ENCODE measurements at regions not wholly inside any gene's neighbourhood (a gene's known extent, or its start where the extent isn't known, plus 50 kb on each side); places are given as distances from the start of the nearest gene placed in this dataset.

DNA sequence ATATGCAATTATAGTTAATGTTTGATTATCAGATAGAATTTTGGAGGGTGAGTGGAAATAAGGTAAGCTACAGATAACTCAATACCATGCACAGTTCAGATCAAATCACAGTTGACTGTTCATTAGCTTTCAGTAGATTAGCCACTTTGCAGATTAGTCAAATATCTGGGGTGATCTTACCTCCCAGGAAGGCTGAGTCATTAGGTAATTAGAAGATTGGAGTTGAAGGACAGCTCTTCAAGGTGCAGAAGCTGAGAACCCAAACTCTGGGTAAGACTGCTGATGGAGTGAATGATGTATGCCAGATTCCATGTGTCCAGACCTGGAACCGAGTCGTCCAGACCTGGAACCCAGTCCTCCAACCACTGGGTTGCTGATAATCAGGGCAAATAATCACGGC, 262.8 kb upstream of the UBE2E3 start:
- intact Hi-C loops (cut with micrococcal nuclease), result no loop called here

DNA sequence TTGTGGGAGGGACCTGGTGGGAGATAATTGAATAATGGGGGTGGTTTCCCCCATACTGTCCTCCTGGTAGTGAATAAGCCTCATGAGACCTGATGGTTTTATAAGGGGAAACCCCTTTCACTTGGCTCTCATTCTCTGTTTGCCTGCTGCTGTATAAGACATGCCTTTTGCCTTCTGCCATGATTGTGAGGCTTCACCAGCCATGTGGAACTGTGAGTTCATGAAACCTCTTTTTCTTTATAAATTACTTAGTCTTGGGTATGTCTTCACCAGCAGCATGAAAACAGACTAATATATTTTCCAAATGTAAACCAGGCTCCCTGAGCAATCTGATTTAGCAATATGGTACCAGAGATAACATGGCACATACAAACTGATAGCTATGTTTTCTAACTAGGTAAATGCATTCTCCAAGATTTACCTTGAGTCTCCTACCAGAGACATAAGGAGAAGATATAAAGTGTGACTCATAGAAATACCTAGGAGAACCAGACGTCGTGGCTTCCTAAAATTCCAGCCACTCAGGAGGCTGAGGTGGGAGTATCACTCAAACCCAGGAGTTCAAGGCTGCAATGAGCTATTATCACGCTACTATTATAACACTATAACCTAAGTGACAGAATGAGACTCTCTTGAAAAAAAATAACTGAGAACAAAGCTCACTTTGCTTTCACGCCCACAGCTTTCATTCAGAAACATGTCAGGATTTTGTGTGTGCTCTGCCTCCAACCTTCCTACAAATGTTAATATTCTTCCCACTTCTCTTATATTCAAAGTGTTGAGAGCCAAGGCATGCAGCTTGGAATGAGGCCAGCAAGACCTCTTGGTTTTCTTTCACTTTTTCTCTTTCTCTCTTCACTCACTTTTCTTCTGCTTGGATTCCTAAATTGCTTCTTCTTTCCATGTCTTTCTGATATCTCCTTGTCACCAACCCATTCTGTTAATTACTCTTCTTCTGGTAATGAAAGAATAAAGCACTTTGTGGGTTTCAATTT, 263.9 kb upstream of the UBE2E3 start:
- Mint-ChIP-seq H3K27me3 (peaks cover 3 to 31% (median 19%) of the 10 kb centered on the region in 5 donors), H3K4me1 (no peaks in the 10 kb centered on the region), H3K9me3 (peaks cover 0 to 17% (median 2%) of the 10 kb centered on the region in 11 donors), H3K27ac (no peak overlapping the region), H3K36me3 (peaks cover 0 to 16% (median 0%) of the 10 kb centered on the region in 5 donors), H3K4me3 (no peak overlapping the region)
- DNase-seq (no peak), ATAC-seq (no peak)
- intact Hi-C loops (cut with micrococcal nuclease), result no loop called here
- H3K9me3 ChIP-seq (ENCODE audit: control insufficient read depth in 2 of 3, low read length in 3 of 3), result no peaks in the 10 kb centered on the region
- no peaks in the 10 kb centered on the region for H3K4me1 ChIP-seq (ENCODE audit: control insufficient read depth in 2 of 2, insufficient read depth in 2 of 2, low read length in 2 of 2)
- CTCF ChIA-PET, result no interaction called here
- no peak overlapping the region for H3K4me3 ChIP-seq (ENCODE audit: low read length)
- POLR2A ChIA-PET, result no interaction called here
- no peaks in the 10 kb centered on the region for H3K27me3 ChIP-seq (ENCODE audit: control insufficient read depth in 2 of 2, insufficient read depth in 2 of 2, low read length in 2 of 2)
- no peaks in the 10 kb centered on the region for H3K36me3 ChIP-seq (ENCODE audit: control insufficient read depth in 2 of 3, insufficient read depth in 3 of 3, low read length in 3 of 3)
- H3K27ac ChIP-seq (ENCODE audit: low read depth, low read length), result no peak overlapping the region

More for the DNA sequence above, 262.8 kb upstream of the UBE2E3 start:
- POLR2A ChIA-PET, result interaction anchor here (0.6 kb wide), 1 partner anchor 132 kb away, joined by 5 read pairs; no protein-coding TSS in a partner anchor
- CTCF ChIA-PET, result no interaction called here
- H3K9me3 ChIP-seq (ENCODE audit: control insufficient read depth in 2 of 3, low read length in 3 of 3), result no peaks in the 10 kb centered on the region
- DNase-seq (no peak), ATAC-seq (no peak)
- peaks cover 0 to 11% (median 0%) of the 10 kb centered on the region in 5 donors for H3K36me3 Mint-ChIP-seq
- no peaks in the 10 kb centered on the region for H3K4me1 ChIP-seq (ENCODE audit: control insufficient read depth in 2 of 2, insufficient read depth in 2 of 2, low read length in 2 of 2)
- H3K27me3 Mint-ChIP-seq, result peaks cover 3 to 24% (median 17%) of the 10 kb centered on the region in 5 donors
- no peak overlapping the region for H3K4me3 ChIP-seq (ENCODE audit: low read length)
- no peaks in the 10 kb centered on the region for H3K4me1 Mint-ChIP-seq
- H3K27ac Mint-ChIP-seq, result no peak overlapping the region
- H3K9me3 Mint-ChIP-seq, result peaks cover 0 to 11% (median 2%) of the 10 kb centered on the region in 11 donors
- H3K4me3 Mint-ChIP-seq, result no peak overlapping the region
- H3K27me3 ChIP-seq (ENCODE audit: control insufficient read depth in 2 of 2, insufficient read depth in 2 of 2, low read length in 2 of 2), result no peaks in the 10 kb centered on the region
- H3K36me3 ChIP-seq (ENCODE audit: control insufficient read depth in 2 of 3, insufficient read depth in 3 of 3, low read length in 3 of 3), result no peaks in the 10 kb centered on the region
- H3K27ac ChIP-seq (ENCODE audit: low read depth, low read length), result no peak overlapping the region

DNA sequence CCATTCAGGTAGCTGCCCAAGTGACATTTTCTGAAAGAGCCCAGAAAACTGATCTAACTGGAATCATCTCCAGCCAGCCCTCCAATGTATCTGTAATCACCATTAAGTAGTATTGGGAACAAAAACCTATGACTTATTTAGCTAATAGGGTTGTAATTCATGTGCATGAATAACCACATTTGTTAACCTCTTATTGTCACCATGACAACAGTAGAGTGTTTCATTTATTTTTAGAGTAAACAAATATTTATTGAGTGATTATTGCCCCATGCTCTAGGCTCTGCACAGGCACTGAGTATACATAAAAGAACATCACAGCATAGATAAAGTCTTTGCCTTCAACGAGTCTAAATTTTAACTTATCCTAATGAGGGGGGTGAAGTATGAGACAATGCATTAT, 265.4 kb upstream of the UBE2E3 start:
- intact Hi-C loops (cut with micrococcal nuclease), result no loop called here
- CTCF ChIA-PET, result no interaction called here
- no peak for ATAC-seq
- H3K27ac Mint-ChIP-seq, result no peak overlapping the region
- H3K27me3 Mint-ChIP-seq, result peaks cover 3 to 31% (median 19%) of the 10 kb centered on the region in 5 donors
- no peak overlapping the region for H3K4me3 ChIP-seq (ENCODE audit: low read length)
- no peaks in the 10 kb centered on the region for H3K4me1 ChIP-seq (ENCODE audit: control insufficient read depth in 2 of 2, insufficient read depth in 2 of 2, low read length in 2 of 2)
- no peak overlapping the region for H3K27ac ChIP-seq (ENCODE audit: low read depth, low read length)
- POLR2A ChIA-PET, result no interaction called here
- no peaks in the 10 kb centered on the region for H3K4me1 Mint-ChIP-seq
- H3K4me3 Mint-ChIP-seq, result no peak overlapping the region
- no peaks in the 10 kb centered on the region for H3K9me3 ChIP-seq (ENCODE audit: control insufficient read depth in 2 of 3, low read length in 3 of 3)
- no peaks in the 10 kb centered on the region for H3K27me3 ChIP-seq (ENCODE audit: control insufficient read depth in 2 of 2, insufficient read depth in 2 of 2, low read length in 2 of 2)
- H3K36me3 Mint-ChIP-seq, result peaks cover 0 to 16% (median 0%) of the 10 kb centered on the region in 5 donors
- H3K9me3 Mint-ChIP-seq, result peaks cover 0 to 17% (median 2%) of the 10 kb centered on the region in 11 donors
- no peak for DNase-seq
- no peaks in the 10 kb centered on the region for H3K36me3 ChIP-seq (ENCODE audit: control insufficient read depth in 2 of 3, insufficient read depth in 3 of 3, low read length in 3 of 3)

DNA sequence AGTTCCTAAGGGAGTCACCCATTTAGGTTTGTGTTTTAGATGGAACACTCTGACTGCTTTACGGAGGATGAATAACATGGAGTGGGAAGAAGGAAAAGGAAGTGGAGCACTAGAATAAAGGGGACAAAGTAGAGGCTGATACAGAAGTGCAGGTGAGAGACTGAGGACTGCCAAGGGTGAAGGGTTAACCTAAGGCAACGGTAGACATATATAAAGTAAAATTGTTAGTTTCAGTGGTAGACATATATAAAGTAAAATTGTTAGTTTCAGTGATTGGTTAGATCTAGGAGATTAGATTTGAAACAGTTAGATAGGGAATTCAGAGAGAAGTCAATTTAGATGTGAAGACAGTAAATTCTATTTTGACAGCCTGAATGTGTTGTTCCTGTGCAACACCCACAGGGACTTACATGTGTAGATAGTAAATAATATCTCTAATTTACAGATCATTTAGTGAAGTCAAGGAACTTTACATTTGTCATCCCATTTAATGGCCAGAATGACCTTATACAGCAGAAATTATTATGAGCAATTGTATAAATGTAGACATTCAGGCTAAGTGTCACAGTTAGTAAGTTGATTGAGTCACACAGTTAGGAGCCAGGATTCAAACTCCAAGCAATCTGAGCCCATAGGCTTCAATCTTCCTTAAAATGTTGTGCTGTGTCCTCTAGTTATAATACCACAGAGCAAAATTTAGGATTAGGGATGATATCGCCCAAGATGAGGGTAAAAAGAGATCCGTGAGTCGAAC, 270.8 kb upstream of the UBE2E3 start:
- ATAC-seq, result no peak
- Histone ChIP-seq H3K4me1 (ENCODE audit: control insufficient read depth in 2 of 2, insufficient read depth in 2 of 2, low read length in 2 of 2) (no peaks in the 10 kb centered on the region), H3K36me3 (ENCODE audit: control insufficient read depth in 2 of 3, insufficient read depth in 3 of 3, low read length in 3 of 3) (no peaks in the 10 kb centered on the region), H3K27me3 (ENCODE audit: control insufficient read depth in 2 of 2, insufficient read depth in 2 of 2, low read length in 2 of 2) (no peaks in the 10 kb centered on the region), H3K27ac (ENCODE audit: low read depth, low read length) (no peak overlapping the region), H3K9me3 (ENCODE audit: control insufficient read depth in 2 of 3, low read length in 3 of 3) (no peaks in the 10 kb centered on the region), H3K4me3 (ENCODE audit: low read length) (no peak overlapping the region)
- intact Hi-C loops (cut with micrococcal nuclease), result no loop called here
- Mint-ChIP-seq H3K9me3 (peaks cover 0 to 20% (median 2%) of the 10 kb centered on the region in 11 donors), H3K27me3 (peaks cover 0 to 24% (median 14%) of the 10 kb centered on the region in 5 donors), H3K27ac (no peak overlapping the region), H3K4me1 (no peaks in the 10 kb centered on the region), H3K4me3 (no peak overlapping the region), H3K36me3 (peaks cover 0 to 16% (median 0%) of the 10 kb centered on the region in 5 donors)
- POLR2A ChIA-PET, result interaction anchor here (0.6 kb wide), 1 partner anchor 98 kb away, joined by 3 read pairs; no protein-coding TSS in a partner anchor
- no peak for DNase-seq
- CTCF ChIA-PET, result no interaction called here

DNA sequence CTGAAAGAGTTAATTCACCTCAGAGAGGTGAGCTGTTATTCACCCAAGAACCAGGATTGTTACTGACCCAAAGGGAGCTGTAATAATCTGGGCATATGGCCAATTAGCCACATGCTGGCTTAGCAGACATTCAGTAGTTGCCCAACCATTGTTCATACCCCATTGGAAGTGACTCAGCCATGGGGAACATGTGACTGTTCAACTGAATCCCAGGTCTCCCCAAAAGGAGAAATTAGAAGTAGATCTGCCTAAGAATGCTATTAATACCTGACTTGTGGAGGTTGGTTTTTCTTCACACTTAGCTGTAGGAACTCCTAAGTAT, 272.6 kb upstream of the UBE2E3 start:
- no peaks in the 10 kb centered on the region for H3K4me1 ChIP-seq (ENCODE audit: control insufficient read depth in 2 of 2, insufficient read depth in 2 of 2, low read length in 2 of 2)
- no peak for DNase-seq

DNA sequence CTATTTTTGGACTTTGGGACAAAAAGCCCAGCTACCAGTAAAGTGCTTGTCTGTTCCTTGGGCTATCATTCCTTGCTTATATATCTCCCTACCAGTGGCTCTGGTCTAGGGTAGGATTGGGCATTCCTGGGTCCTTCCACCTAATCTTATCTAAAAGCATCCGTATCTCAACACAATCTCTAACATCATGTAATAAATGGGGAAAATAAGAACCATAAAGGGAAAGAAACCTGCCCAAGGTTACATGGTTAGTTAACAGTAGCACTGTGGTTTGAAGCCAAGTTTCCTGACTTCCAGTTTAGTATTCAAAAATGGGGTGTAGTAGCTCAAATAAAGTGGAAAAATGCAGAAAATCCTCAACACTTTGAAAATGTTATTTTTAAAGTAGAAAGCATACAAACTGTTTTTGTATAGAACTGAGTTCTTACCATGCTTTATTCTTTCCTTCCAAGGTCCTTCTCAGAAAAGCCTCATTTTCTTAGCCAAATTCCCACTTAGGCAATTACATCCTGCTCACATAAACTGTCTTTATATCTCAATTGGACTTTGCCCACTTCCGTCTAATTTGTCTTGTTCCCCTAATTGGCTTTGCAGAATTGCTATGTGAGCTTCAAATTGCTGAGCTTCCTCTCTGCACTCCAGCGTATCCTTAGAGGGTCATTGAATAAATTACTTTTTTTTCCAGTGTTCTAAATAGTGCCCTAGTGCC, 273.1 kb upstream of the UBE2E3 start:
- no peaks in the 10 kb centered on the region for H3K4me1 ChIP-seq (ENCODE audit: control insufficient read depth in 2 of 2, insufficient read depth in 2 of 2, low read length in 2 of 2)
- no peak for DNase-seq
- no peak overlapping the region for H3K4me3 Mint-ChIP-seq
- POLR2A ChIA-PET, result no interaction called here
- H3K27me3 Mint-ChIP-seq, result peaks cover 0 to 11% (median 7%) of the 10 kb centered on the region in 5 donors
- no peaks in the 10 kb centered on the region for H3K4me1 Mint-ChIP-seq
- H3K27me3 ChIP-seq (ENCODE audit: control insufficient read depth in 2 of 2, insufficient read depth in 2 of 2, low read length in 2 of 2), result no peaks in the 10 kb centered on the region
- no peaks in the 10 kb centered on the region for H3K36me3 ChIP-seq (ENCODE audit: control insufficient read depth in 2 of 3, insufficient read depth in 3 of 3, low read length in 3 of 3)
- no peak overlapping the region for H3K27ac Mint-ChIP-seq
- H3K36me3 Mint-ChIP-seq, result peaks cover 0 to 3% (median 0%) of the 10 kb centered on the region in 5 donors
- no peak overlapping the region for H3K4me3 ChIP-seq (ENCODE audit: low read length)
- intact Hi-C loops (cut with micrococcal nuclease), result no loop called here
- H3K9me3 ChIP-seq (ENCODE audit: control insufficient read depth in 2 of 3, low read length in 3 of 3), result no peaks in the 10 kb centered on the region
- CTCF ChIA-PET, result no interaction called here
- ATAC-seq, result no peak
- H3K27ac ChIP-seq (ENCODE audit: low read depth, low read length), result no peak overlapping the region
- peaks cover 0 to 6% (median 0%) of the 10 kb centered on the region in 11 donors for H3K9me3 Mint-ChIP-seq

More for the DNA sequence above, 272.6 kb upstream of the UBE2E3 start:
- H3K27ac ChIP-seq (ENCODE audit: low read depth, low read length), result no peak overlapping the region
- ChIA-PET POLR2A (no interaction called here), CTCF (no interaction called here)
- Mint-ChIP-seq H3K27ac (no peak overlapping the region), H3K9me3 (peaks cover 0 to 11% (median 1%) of the 10 kb centered on the region in 11 donors), H3K27me3 (peaks cover 0 to 16% (median 7%) of the 10 kb centered on the region in 5 donors), H3K4me1 (no peaks in the 10 kb centered on the region), H3K36me3 (peaks cover 0 to 8% (median 0%) of the 10 kb centered on the region in 5 donors), H3K4me3 (no peak overlapping the region)
- H3K36me3 ChIP-seq (ENCODE audit: control insufficient read depth in 2 of 3, insufficient read depth in 3 of 3, low read length in 3 of 3), result no peaks in the 10 kb centered on the region
- no peaks in the 10 kb centered on the region for H3K27me3 ChIP-seq (ENCODE audit: control insufficient read depth in 2 of 2, insufficient read depth in 2 of 2, low read length in 2 of 2)
- H3K9me3 ChIP-seq (ENCODE audit: control insufficient read depth in 2 of 3, low read length in 3 of 3), result no peaks in the 10 kb centered on the region
- H3K4me3 ChIP-seq (ENCODE audit: low read length), result no peak overlapping the region
- ATAC-seq, result no peak
- intact Hi-C loops (cut with micrococcal nuclease), result no loop called here

Measured in naive thymus-derived CD4-positive, alpha-beta T cell (primary cell).